ENCODE measurements at regions not wholly inside any gene's neighbourhood (a gene's known extent, or its start where the extent isn't known, plus 50 kb on each side); places are given as distances from the start of the nearest gene placed in this dataset.

GRCh38 chr9:103999375-104000062 lies 94.6 kb upstream of the SMC2 start:
- no peaks in the 10 kb centered on the region for H3K36me3 ChIP-seq (ENCODE audit: control insufficient read depth in 2 of 2, insufficient read depth in 1 of 2, low read length in 2 of 2)
- no peaks in the 10 kb centered on the region for H3K4me1 ChIP-seq (ENCODE audit: control insufficient read depth, insufficient read depth, low read length)
- H3K9me3 ChIP-seq (ENCODE audit: control insufficient read depth, insufficient read depth, low read depth, low read length), result no peaks in the 10 kb centered on the region
- ChIA-PET POLR2A (no interaction called here), CTCF (no interaction called here)
- H3K4me3 ChIP-seq (ENCODE audit: low read depth, low read length), result no peak overlapping the region
- H3K27ac ChIP-seq (ENCODE audit: extremely low read depth, low read depth, low read length), result no peak overlapping the region
- no peak for TF ChIP-seq RBAK (tag by site-specific recombination; IDR thresholded peaks at IDR 0.05)
- TF ChIP-seq ATF2 (tag by site-specific recombination; IDR thresholded peaks at IDR 0.05; ENCODE audit: low read depth), result no peak
- no peak for TF ChIP-seq ZNF623 (tag by site-specific recombination; IDR thresholded peaks at IDR 0.05)
- no peak for TF ChIP-seq KLF9 (tag by site-specific recombination; IDR thresholded peaks at IDR 0.05; ENCODE audit: low read depth)
- TF ChIP-seq ZNF10 (tag by site-specific recombination; IDR thresholded peaks at IDR 0.05), result no peak
- TF ChIP-seq ZNF488 (tag by site-specific recombination; IDR thresholded peaks at IDR 0.05), result no peak
- TF ChIP-seq ZBTB49 (tag by site-specific recombination; IDR thresholded peaks at IDR 0.05; ENCODE audit: low read depth), result no peak
- TF ChIP-seq IKZF3 (tag by site-specific recombination; IDR thresholded peaks at IDR 0.05), result no peak
- TF ChIP-seq SP3 (tag by site-specific recombination; IDR thresholded peaks at IDR 0.05), result no peak
- no peak for TF ChIP-seq ZNF266 (tag by site-specific recombination; IDR thresholded peaks at IDR 0.05; ENCODE audit: low read depth)
- no peak for TF ChIP-seq ZSCAN30 (tag by site-specific recombination; IDR thresholded peaks at IDR 0.05)
- no peak for TF ChIP-seq SETDB1 (IDR thresholded peaks at IDR 0.05; ENCODE audit: insufficient read length, low read length)
- TF ChIP-seq ZNF223 (tag by site-specific recombination; IDR thresholded peaks at IDR 0.05), result no peak
- TF ChIP-seq ZNF366 (tag by site-specific recombination; conservative IDR thresholded peaks at IDR 0.05), result no peak

GRCh38 chr9:104009826-104010225 lies 84.3 kb upstream of the SMC2 start:
- CTCF ChIA-PET, result no interaction called here
- Histone ChIP-seq H3K36me3 (ENCODE audit: control insufficient read depth in 2 of 2, insufficient read depth in 1 of 2, low read length in 2 of 2) (no peaks in the 10 kb centered on the region), H3K4me1 (ENCODE audit: control insufficient read depth, insufficient read depth, low read length) (no peaks in the 10 kb centered on the region), H3K27ac (ENCODE audit: extremely low read depth, low read depth, low read length) (no peak overlapping the region), H3K9me3 (ENCODE audit: control insufficient read depth, insufficient read depth, low read depth, low read length) (no peaks in the 10 kb centered on the region), H3K4me3 (ENCODE audit: low read depth, low read length) (no peak overlapping the region)
- POLR2A ChIA-PET, result no interaction called here
- TF ChIP-seq FEZF1 (tag by site-specific recombination; IDR thresholded peaks at IDR 0.05) (no peak), KLF8 (tag by site-specific recombination; IDR thresholded peaks at IDR 0.05) (no peak), ZNF623 (tag by site-specific recombination; IDR thresholded peaks at IDR 0.05) (no peak), ZSCAN16 (tag by site-specific recombination; IDR thresholded peaks at IDR 0.05) (no peak), HOXD13 (CRISPR knock-in tag; IDR thresholded peaks at IDR 0.05; ENCODE audit: borderline replicate concordance) (no peak), ZNF658 (tag by site-specific recombination; IDR thresholded peaks at IDR 0.05) (no peak), ZNF837 (tag by site-specific recombination; IDR thresholded peaks at IDR 0.05) (no peak)
